ENCODE measurements at regions not wholly inside any gene's neighbourhood (a gene's known extent, or its start where the extent isn't known, plus 50 kb on each side); places are given as distances from the start of the nearest gene placed in this dataset.

DNA sequence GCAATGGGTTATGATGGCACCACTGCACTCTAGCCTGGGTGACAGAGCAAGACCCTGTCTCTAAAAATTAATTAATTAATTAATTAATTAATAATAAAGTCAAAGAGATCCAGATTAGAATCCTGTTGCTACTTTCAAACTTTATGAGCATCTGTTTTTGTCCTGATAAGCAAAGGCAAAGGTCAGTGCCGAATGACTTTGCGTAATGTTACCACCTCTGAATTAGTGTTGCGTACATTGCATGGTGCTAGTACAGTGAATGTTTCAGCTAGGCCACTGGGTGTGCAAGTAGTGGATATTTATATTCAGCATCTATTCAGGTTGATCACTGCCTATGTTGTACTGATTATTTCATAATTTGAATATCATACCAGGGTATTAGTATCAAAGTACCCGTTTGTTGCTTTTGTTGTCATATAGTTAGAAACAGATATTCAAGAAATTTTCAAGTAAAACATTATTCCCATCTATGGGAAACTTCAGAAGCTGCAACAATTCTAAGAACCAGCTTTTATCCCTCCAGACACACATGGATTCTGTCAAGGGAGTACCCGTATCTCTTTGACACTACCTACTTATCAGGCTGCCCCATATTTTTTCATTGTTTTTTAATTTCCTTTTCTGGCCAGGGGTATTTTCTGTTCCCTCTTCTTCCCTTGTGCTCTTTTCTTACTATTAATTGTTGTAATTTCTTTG, 127.1 kb upstream of the GRM7 start:
- TF ChIP-seq, protein P1, sequence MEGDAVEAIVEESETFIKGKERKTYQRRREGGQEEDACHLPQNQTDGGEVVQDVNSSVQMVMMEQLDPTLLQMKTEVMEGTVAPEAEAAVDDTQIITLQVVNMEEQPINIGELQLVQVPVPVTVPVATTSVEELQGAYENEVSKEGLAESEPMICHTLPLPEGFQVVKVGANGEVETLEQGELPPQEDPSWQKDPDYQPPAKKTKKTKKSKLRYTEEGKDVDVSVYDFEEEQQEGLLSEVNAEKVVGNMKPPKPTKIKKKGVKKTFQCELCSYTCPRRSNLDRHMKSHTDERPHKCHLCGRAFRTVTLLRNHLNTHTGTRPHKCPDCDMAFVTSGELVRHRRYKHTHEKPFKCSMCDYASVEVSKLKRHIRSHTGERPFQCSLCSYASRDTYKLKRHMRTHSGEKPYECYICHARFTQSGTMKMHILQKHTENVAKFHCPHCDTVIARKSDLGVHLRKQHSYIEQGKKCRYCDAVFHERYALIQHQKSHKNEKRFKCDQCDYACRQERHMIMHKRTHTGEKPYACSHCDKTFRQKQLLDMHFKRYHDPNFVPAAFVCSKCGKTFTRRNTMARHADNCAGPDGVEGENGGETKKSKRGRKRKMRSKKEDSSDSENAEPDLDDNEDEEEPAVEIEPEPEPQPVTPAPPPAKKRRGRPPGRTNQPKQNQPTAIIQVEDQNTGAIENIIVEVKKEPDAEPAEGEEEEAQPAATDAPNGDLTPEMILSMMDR (IDR thresholded peaks at IDR 0.05), result no peak
- no peak for TF ChIP-seq EP300 (IDR thresholded peaks at IDR 0.05)
